CD4-positive, alpha-beta T cell treated with Interleukin-17A for 1 hour (primary cell): ENCODE measurements at regions not wholly inside any gene's neighbourhood (a gene's known extent, or its start where the extent isn't known, plus 50 kb on each side); places are given as distances from the start of the nearest gene placed in this dataset.
"Not testable (repeated sequence)": the region's sequence is repeated elsewhere in the genome, so short reads cannot be mapped to it uniquely, and the experiment has no call there.

Experiments
- DNase-seq: peaks from one replicate; pipeline ENCODE4 v3.0.0-alpha.2; 2020

GRCh38 chr3:72523429-72524151, 324.7 kb downstream of the SHQ1 start:
- peak; percentile 38 for DNase-seq

GRCh38 chr3:72520690-72521308, 327.4 kb downstream of the SHQ1 start:
- DNase-seq: no peak

GRCh38 chr3:72519946-72520604, 328.2 kb downstream of the SHQ1 start:
- no peak for DNase-seq

- no peak for DNase-seq
Measured at GRCh38 chr3:72517921-72518424, 330.3 kb downstream of the SHQ1 start.

- no peak for DNase-seq
Measured at GRCh38 chr3:72517336-72517735, 330.9 kb downstream of the SHQ1 start.

GRCh38 chr3:72516361-72516760, 331.9 kb downstream of the SHQ1 start:
- DNase-seq: no peak

GRCh38 chr3:72515941-72516340, 332.3 kb downstream of the SHQ1 start:
- DNase-seq: no peak

- no peak for DNase-seq
Measured at GRCh38 chr3:72515281-72515680, 333.0 kb downstream of the SHQ1 start.

GRCh38 chr3:72510247-72510646, 338.0 kb downstream of the SHQ1 start:
- no peak for DNase-seq

GRCh38 chr3:72505539-72506405, 342.5 kb downstream of the SHQ1 start:
- DNase-seq: no peak

GRCh38 chr3:72497501-72497900, 350.7 kb downstream of the SHQ1 start:
- DNase-seq: not testable (repeated sequence)

GRCh38 chr3:72496051-72496670, 352.1 kb downstream of the SHQ1 start:
- DNase-seq: no peak

GRCh38 chr3:72494626-72495025, 353.6 kb downstream of the SHQ1 start:
- no peak for DNase-seq

- no peak for DNase-seq
Measured at GRCh38 chr3:72494130-72494529, 354.1 kb downstream of the SHQ1 start.

- no peak for DNase-seq
Measured at GRCh38 chr3:72492240-72492639, 356.0 kb downstream of the SHQ1 start.

- no peak for DNase-seq
Measured at GRCh38 chr3:72490688-72491435, 357.4 kb downstream of the SHQ1 start.

GRCh38 chr3:72489901-72490300, 358.3 kb downstream of the SHQ1 start:
- no peak for DNase-seq

GRCh38 chr3:72488738-72489035, 359.6 kb downstream of the SHQ1 start:
- no peak for DNase-seq

- DNase-seq: no peak
Measured at GRCh38 chr3:72487946-72488737, 360.1 kb downstream of the SHQ1 start.

- no peak for DNase-seq
Measured at GRCh38 chr3:72487078-72487765, 361.0 kb downstream of the SHQ1 start.
